Uterus (tissue), 2 donors: ENCODE measurements at regions not wholly inside any gene's neighbourhood (a gene's known extent, or its start where the extent isn't known, plus 50 kb on each side); places are given as distances from the start of the nearest gene placed in this dataset.

ENCODE experiments used
- CTCF ChIP-seq, 4 experiments: fragments of 200-600 bp in 2 of 4; fragments of 450-650 bp in 2 of 4; sonication (generic) in 2 of 4; IDR thresholded peaks; one replicate each; pipeline ENCODE4 v1.5.1; 2016 to 2019; ENCODE audit warnings: antibody characterized with exemption in 4 of 4, mild to moderate bottlenecking in 2 of 4, moderate library complexity in 1 of 4
- POLR2A ChIP-seq, 2 donors: fragments of 450-650 bp; IDR thresholded peaks; one replicate each; pipeline ENCODE4 v1.6.1; 2016; ENCODE audit warnings: antibody characterized with exemption in 2 of 2, mild to moderate bottlenecking in 1 of 2, moderate library complexity in 1 of 2

GRCh38 chr2:134039912-134040581 is 213.8 kb upstream of the MGAT5 start:
- TF ChIP-seq CTCF (IDR thresholded peaks at IDR 0.05): no peak
- no peak for TF ChIP-seq POLR2A (IDR thresholded peaks at IDR 0.05)
